WERI-Rb-1 (cell line): ENCODE measurements at regions not wholly inside any gene's neighbourhood (a gene's known extent, or its start where the extent isn't known, plus 50 kb on each side); places are given as distances from the start of the nearest gene placed in this dataset.

Experiments
- DNase-seq: peaks from one replicate; pipeline ENCODE4 v3.0.0-alpha.2; 2020
- H3K27ac ChIP-seq: fragments of 250-450 bp; sonication (Bioruptor Pico); 2 replicates; pipeline ENCODE4 v1.5.1; 2020; ENCODE audit warnings: mild to moderate bottlenecking, moderate library complexity
- H3K27me3 ChIP-seq: fragments of 250-450 bp; sonication (Bioruptor Pico); 2 replicates; pipeline ENCODE4 v1.5.1; 2021; ENCODE audit warnings: mild to moderate bottlenecking, low read depth, moderate library complexity; ENCODE audit not compliant: insufficient read depth, severe bottlenecking
- H3K36me3 ChIP-seq: fragments of 250-450 bp; sonication (Bioruptor Pico); 2 replicates; pipeline ENCODE4 v1.5.1; 2020; ENCODE audit warnings: mild to moderate bottlenecking, moderate library complexity
- H3K4me3 ChIP-seq: 2 replicates; pipeline ENCODE4 v1.5.1; 2011; ENCODE audit warnings: low read depth, mild to moderate bottlenecking, control low read depth, low read length
- H3K9me3 ChIP-seq: fragments of 250-450 bp; sonication (Bioruptor Pico); 2 replicates; pipeline ENCODE4 v1.5.1; 2021; ENCODE audit warnings: mild to moderate bottlenecking, moderate library complexity; ENCODE audit not compliant: severe bottlenecking
- TF ChIP-seq, protein P1 (sequence below): IDR thresholded peaks from 2 replicates; pipeline ENCODE4 v1.5.1; 2011; ENCODE audit warnings: low read depth, mild to moderate bottlenecking, control low read depth, inconsistent platforms, low read length

DNA sequence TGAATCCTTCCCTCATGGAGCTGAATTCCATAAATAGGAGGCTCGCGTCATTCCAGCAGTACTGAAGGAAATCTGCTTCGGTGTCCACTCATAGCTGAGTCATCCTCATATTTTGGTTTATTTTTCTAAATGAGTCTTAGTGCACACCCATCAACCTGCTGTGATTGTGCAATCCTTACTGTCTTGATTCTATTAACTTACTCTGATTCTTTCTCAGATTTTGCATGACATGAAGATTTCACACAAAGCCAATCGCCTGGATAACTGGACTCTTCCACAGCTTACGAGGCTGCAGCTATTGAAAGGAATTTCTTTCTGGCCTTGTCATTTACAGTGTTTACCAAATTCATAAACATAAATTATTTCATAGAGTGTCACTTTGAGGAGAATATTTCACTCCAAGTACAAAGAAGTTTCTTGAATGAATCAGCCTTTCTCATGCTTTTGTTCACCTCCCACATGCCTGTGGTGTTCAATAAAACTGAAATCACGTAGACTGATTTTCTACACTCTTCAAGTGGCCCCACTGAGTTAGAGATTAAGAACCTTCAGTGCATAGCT is 207.6 kb upstream of the SLITRK2 start:
- DNase-seq: no peak
- peaks cover 28% of the 10 kb centered on the region for H3K27me3 ChIP-seq
- no peak overlapping the region for H3K27ac ChIP-seq
- H3K9me3 ChIP-seq: no peaks in the 10 kb centered on the region
- no peak overlapping the region for H3K4me3 ChIP-seq
- TF ChIP-seq, protein P1, sequence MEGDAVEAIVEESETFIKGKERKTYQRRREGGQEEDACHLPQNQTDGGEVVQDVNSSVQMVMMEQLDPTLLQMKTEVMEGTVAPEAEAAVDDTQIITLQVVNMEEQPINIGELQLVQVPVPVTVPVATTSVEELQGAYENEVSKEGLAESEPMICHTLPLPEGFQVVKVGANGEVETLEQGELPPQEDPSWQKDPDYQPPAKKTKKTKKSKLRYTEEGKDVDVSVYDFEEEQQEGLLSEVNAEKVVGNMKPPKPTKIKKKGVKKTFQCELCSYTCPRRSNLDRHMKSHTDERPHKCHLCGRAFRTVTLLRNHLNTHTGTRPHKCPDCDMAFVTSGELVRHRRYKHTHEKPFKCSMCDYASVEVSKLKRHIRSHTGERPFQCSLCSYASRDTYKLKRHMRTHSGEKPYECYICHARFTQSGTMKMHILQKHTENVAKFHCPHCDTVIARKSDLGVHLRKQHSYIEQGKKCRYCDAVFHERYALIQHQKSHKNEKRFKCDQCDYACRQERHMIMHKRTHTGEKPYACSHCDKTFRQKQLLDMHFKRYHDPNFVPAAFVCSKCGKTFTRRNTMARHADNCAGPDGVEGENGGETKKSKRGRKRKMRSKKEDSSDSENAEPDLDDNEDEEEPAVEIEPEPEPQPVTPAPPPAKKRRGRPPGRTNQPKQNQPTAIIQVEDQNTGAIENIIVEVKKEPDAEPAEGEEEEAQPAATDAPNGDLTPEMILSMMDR: no peak
- no peaks in the 10 kb centered on the region for H3K36me3 ChIP-seq

DNA sequence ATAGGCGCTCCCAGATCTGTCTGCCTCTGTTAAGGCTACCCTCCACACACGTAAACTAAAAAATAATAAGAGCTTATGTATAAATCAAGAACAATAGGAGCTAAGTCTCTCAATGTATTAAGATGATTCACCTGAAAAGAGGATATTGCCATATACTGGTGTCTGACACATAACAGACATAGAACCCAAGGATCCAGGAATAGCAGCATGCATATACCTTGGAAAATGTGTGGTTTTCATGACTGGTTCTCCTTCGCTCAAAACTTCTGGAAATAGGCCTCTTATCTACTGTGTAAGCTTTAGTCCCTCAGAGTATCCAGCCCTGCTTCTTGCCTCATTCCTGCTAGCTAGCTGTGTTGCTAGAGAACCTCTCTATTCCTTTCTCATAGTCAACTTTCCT is 203.7 kb upstream of the SLITRK2 start:
- no peaks in the 10 kb centered on the region for H3K9me3 ChIP-seq
- no peak overlapping the region for H3K27ac ChIP-seq
- no peak overlapping the region for H3K4me3 ChIP-seq
- TF ChIP-seq, protein P1: no peak
- DNase-seq: no peak
- peaks cover 24% of the 10 kb centered on the region for H3K27me3 ChIP-seq
- H3K36me3 ChIP-seq: no peaks in the 10 kb centered on the region

DNA sequence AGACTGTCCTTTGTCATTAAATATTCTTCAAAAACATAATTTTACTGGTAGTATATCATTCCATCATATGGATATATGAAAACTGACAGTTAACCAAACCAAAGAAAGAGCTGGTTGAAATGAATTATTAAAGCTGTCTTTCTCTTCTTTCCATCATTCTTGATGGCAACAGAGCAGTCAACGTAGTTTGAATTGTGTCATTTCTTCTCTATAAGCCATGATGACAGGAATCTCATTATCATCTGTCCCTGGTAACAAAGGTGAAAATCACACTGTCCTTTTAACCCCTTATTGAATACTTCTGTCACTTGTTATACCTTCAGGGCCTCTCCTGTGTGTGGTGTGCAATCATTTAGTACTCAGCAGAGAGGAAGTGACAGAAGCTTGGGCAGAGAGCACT is 197.0 kb upstream of the SLITRK2 start:
- H3K4me3 ChIP-seq: no peak overlapping the region
- no peaks in the 10 kb centered on the region for H3K36me3 ChIP-seq
- no peak for DNase-seq
- H3K27me3 ChIP-seq: peaks cover 2% of the 10 kb centered on the region
- H3K9me3 ChIP-seq: no peaks in the 10 kb centered on the region
- no peak overlapping the region for H3K27ac ChIP-seq
- TF ChIP-seq, protein P1: no peak

DNA sequence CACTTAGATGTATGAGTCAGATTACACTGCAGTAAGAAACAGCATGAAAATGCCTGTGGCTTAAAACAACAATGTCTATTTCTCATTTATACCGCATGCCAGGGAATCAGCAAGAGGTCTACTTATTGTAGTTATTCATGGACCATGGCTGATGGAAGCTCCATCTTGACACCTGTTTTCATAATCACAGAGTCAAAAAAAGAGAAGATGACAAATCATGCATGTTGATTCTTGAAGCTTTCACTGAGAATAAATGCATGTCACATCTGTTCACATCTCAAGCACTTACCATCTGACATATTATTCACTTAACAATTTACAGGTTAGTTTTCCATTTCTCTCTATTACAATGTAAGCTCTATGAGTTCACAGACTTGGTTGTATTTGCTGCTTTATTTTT is 194.2 kb upstream of the SLITRK2 start:
- DNase-seq: no peak
- Histone ChIP-seq H3K36me3 (no peaks in the 10 kb centered on the region), H3K27me3 (peaks cover 16% of the 10 kb centered on the region), H3K27ac (no peak overlapping the region), H3K4me3 (no peak overlapping the region), H3K9me3 (no peaks in the 10 kb centered on the region)
- TF ChIP-seq, protein P1: no peak

DNA sequence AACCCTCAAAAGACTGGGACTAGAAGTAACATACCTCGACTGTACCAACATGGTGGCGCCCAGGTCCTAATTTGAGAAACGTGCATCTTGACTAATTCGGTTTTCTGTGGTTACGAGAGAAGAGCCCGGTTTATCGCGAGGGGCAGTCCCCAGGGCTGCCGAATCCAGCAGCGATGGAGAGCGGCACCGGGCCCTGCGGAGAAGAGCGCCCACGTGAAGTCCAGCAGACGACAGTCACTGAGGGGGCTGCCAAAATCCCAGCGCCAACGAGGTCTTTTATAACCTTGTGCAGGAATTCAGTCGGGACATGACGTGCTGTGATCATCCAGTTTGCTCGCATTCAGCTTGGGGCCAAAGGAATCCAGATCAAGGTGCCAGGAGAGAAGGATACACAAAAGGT is 187.5 kb upstream of the SLITRK2 start:
- H3K27ac ChIP-seq: no peak overlapping the region
- H3K36me3 ChIP-seq: no peaks in the 10 kb centered on the region
- H3K27me3 ChIP-seq: peaks cover 29% of the 10 kb centered on the region
- no peak for DNase-seq
- peaks cover 2% of the 10 kb centered on the region for H3K9me3 ChIP-seq
- TF ChIP-seq, protein P1: no peak
- H3K4me3 ChIP-seq: no peak overlapping the region

DNA sequence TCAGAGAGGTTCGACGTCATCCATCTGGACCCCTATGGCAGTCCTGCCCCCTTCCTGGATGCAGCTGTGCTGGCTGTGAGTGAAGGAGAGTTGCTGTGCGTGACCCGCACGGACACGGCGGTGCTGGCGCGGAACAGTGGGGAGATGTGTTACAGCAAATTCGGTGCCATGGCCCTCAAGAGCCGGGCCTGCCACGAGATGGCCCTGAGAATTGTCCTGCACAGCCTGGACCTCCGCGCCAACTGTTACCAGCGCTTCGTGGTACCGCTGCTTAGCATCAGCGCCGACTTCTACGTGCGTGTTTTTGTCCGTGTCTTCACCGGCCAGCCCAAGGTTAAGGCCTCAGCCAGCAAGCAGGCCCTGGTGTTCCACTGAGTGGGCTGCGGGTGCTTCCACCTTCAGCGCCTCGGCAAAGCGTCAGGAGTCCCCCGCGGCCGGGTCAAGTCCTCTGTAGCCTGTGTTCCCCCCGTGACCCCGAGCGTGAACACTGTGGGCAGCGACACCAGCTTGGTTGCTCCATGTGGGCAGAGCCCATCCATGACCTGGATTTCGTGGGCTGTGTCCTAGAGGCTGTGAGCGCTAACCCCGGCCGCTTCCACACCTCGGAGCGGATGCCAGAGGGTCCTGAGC is 186.7 kb upstream of the SLITRK2 start:
- DNase-seq: no peak
- peaks cover 2% of the 10 kb centered on the region for H3K9me3 ChIP-seq
- TF ChIP-seq, protein P1: no peak
- H3K4me3 ChIP-seq: no peak overlapping the region
- no peak overlapping the region for H3K27ac ChIP-seq
- H3K27me3 ChIP-seq: peaks cover 29% of the 10 kb centered on the region
- H3K36me3 ChIP-seq: no peaks in the 10 kb centered on the region
